K562 (cell line): ENCODE measurements at regions not wholly inside any gene's neighbourhood (a gene's known extent, or its start where the extent isn't known, plus 50 kb on each side); places are given as distances from the start of the nearest gene placed in this dataset.

Experiments
- ATAC-seq: fragments of 200-7000 bp; cut with Tn5 transposase; 3 replicates; pipeline ENCODE4 v1.9.1; 2020; ENCODE audit warnings: moderate library complexity
- BruUV-seq: library from RNA; stranded (reverse); fragments of 400-500 nt; replicated peaks from 2 replicates; lab custom pipeline; 2021; lab: Mats Ljungman, UMichigan
- CTCF ChIA-PET: fragments of 300-600 bp; formaldehyde crosslinking; extraction: SDS; loops from one replicate; lab custom pipeline; 2021; ENCODE audit warnings: low intra/inter-chr PET ratio; lab: Yijun Ruan, JAX
- POLR2A ChIA-PET: fragments of 300-600, 350-650 bp; sonication (Branson Sonifier 250); formaldehyde crosslinking; extraction: SDS; loops from one replicate; lab custom pipeline; 2021; ENCODE audit warnings: antibody characterized with exemption, inconsistent platforms; lab: Yijun Ruan, JAX
- DNase-seq, 4 experiments: peaks; one replicate each; pipeline versions ENCODE4 v3.0.0 to v3.0.0-alpha.2; 2011 to 2018; ENCODE audit warnings: low spot score in 3 of 4, mixed read lengths in 3 of 4; ENCODE audit errors: extremely low read depth in 1 of 4
- FAIRE-seq: peaks from 2 replicates; lab custom pipeline; 2011; peaks lifted over from hg19 to GRCh38; lab: Jason Lieb, UNC
- H2AFZ ChIP-seq: 2 replicates; pipeline ENCODE4 v1.6.0; 2011; ENCODE audit warnings: low read depth, low read length, control low read depth, inconsistent platforms
- H3K27ac ChIP-seq: fragments of 200-600 bp; 3 replicates; pipeline ENCODE4 v1.8.0; 2011; ENCODE audit warnings: low read depth, mild to moderate bottlenecking, control low read depth, inconsistent platforms, low read length, moderate library complexity, mixed read lengths; ENCODE audit errors: extremely low read depth
- H3K27me3 ChIP-seq, 2 experiments: fragments of 300-600 bp in 1 of 2; 2 replicates in 1 of 2; 3 replicates in 1 of 2; pipeline versions ENCODE4 v1.6.0 to v1.8.0; 2011; ENCODE audit warnings: inconsistent platforms in 2 of 2, low read length in 2 of 2, mild to moderate bottlenecking in 1 of 2, mixed read lengths in 1 of 2, moderate library complexity in 1 of 2; ENCODE audit not compliant: control insufficient read depth in 2 of 2, insufficient read depth in 2 of 2
- H3K36me3 ChIP-seq: fragments of 300-600 bp; 3 replicates; pipeline ENCODE4 v1.8.0; 2011; ENCODE audit warnings: mild to moderate bottlenecking, low read length, inconsistent platforms; ENCODE audit not compliant: control insufficient read depth, insufficient read depth
- H3K4me1 ChIP-seq, 2 experiments: fragments of 200-600 bp in 1 of 2; replicated peaks in 1 of 2; 2 replicates in 1 of 2; 3 replicates in 1 of 2; pipeline versions ENCODE4 v1.5.1 to v1.8.0; 2011; ENCODE audit warnings: inconsistent platforms in 2 of 2, low read length in 2 of 2, mild to moderate bottlenecking in 1 of 2, mixed read lengths in 1 of 2, moderate library complexity in 1 of 2; ENCODE audit not compliant: control insufficient read depth in 2 of 2, insufficient read depth in 2 of 2
- H3K4me2 ChIP-seq: 2 replicates; pipeline ENCODE4 v1.6.1; 2011; ENCODE audit warnings: low read length, control low read depth, inconsistent platforms, mixed read lengths; ENCODE audit not compliant: insufficient read depth
- H3K4me3 ChIP-seq: fragments of 200-600 bp; sonication (generic), shearing (Covaris generic); 2 replicates; pipeline ENCODE4 v1.5.1; 2016; ENCODE audit warnings: control low read depth, inconsistent platforms
- H3K79me2 ChIP-seq: fragments of 200-600 bp; 3 replicates; pipeline ENCODE4 v1.8.0; 2011; ENCODE audit warnings: low read length, inconsistent platforms; ENCODE audit not compliant: control insufficient read depth, insufficient read depth
- H3K9ac ChIP-seq, 2 experiments: 2 replicates each; pipeline versions ENCODE4 v1.6.0 to v1.6.1; 2011; ENCODE audit warnings: low read depth in 2 of 2, low read length in 2 of 2, control low read depth in 1 of 2, inconsistent platforms in 1 of 2, mild to moderate bottlenecking in 1 of 2, mixed read lengths in 1 of 2; ENCODE audit not compliant: insufficient read depth in 1 of 2
- H3K9me1 ChIP-seq: one replicate; pipeline ENCODE4 v1.6.0; 2011; ENCODE audit warnings: inconsistent platforms, mild to moderate bottlenecking, low read length, moderate library complexity; ENCODE audit not compliant: control insufficient read depth, insufficient read depth
- H3K9me3 ChIP-seq: replicated peaks from 2 replicates; pipeline ENCODE4 v1.5.1; 2011; ENCODE audit warnings: low read depth, low read length, inconsistent platforms; ENCODE audit not compliant: control insufficient read depth, insufficient read depth
- H4K20me1 ChIP-seq: replicated peaks from 2 replicates; pipeline ENCODE4 v1.6.1; 2011; ENCODE audit warnings: low read length, inconsistent platforms, mixed read lengths; ENCODE audit not compliant: control insufficient read depth, insufficient read depth
- CEBPB ChIP-seq: fragments of 450-650 bp; IDR thresholded peaks from 2 replicates; pipeline ENCODE4 v1.6.1; 2016; ENCODE audit warnings: missing genetic modification characterization, missing compliant biosample characterization
- CEBPG ChIP-seq, 3 experiments: fragments of 200-800 bp in 1 of 3; sonication (Bioruptor generic) in 1 of 3; sonication (generic) in 1 of 3; formaldehyde crosslinking in 1 of 3; IDR thresholded peaks in 2 of 3; conservative IDR thresholded peaks in 1 of 3; 2 replicates each; pipeline versions ENCODE4 v1.6.1 to v1.8.0; 2016 to 2022; ENCODE audit warnings: missing compliant biosample characterization in 2 of 3, missing genetic modification characterization in 2 of 3, mild to moderate bottlenecking in 1 of 3, missing genetic modification reagents in 1 of 3
- CTBP1 ChIP-seq: fragments of 450-650 bp; IDR thresholded peaks from 2 replicates; pipeline ENCODE4 v1.6.1; 2016; ENCODE audit warnings: borderline replicate concordance
- DACH1 ChIP-seq: fragments of 450-650 bp; IDR thresholded peaks from 2 replicates; pipeline ENCODE4 v1.6.1; 2018; ENCODE audit not compliant: partially characterized antibody
- POLR2A ChIP-seq: fragments of 450-650 bp; conservative IDR thresholded peaks from 2 replicates; pipeline ENCODE4 v1.6.1; 2016
- PRMT5 ChIP-seq: sonication (generic); formaldehyde crosslinking; IDR thresholded peaks from 2 replicates; pipeline ENCODE4 v1.5.0; 2020; ENCODE audit warnings: missing genetic modification reagents
- ZFX ChIP-seq: sonication (generic); formaldehyde crosslinking; IDR thresholded peaks from 2 replicates; pipeline ENCODE4 v1.8.0; 2022; ENCODE audit warnings: mild to moderate bottlenecking, missing genetic modification reagents, moderate library complexity
- WGBS: fragments of 100-300 bp; shearing (Covaris generic); methylation state at CpG from one replicate; pipeline ENCODE4 v1.1.6; 2016; ENCODE audit warnings: low coverage, mixed read lengths; ENCODE audit not compliant: insufficient coverage; ENCODE audit errors: missing lambda C conversion rate; 5-methylcytosine and 5-hydroxymethylcytosine counted together
- in situ Hi-C: fragments of 300-500 bp; cut with MboI; formaldehyde crosslinking; loops from 4 replicates; pipeline ENCODE4 v1.15.0; 2018; ENCODE audit warnings: inconsistent platforms, mixed read lengths
- intact Hi-C: fragments of 100-400 bp; cut with micrococcal nuclease; formaldehyde crosslinking; loops from 2 replicates; pipeline ENCODE4 v1.14.2; 2022

GRCh38 chr1:188620236-188620635 lies 1791.5 kb downstream of the PLA2G4A start:
- CTCF ChIA-PET, result no interaction called here
- H3K36me3 ChIP-seq, result no peaks in the 10 kb centered on the region
- no peak overlapping the region for H3K27ac ChIP-seq
- no TSS peak for BruUV-seq
- in situ Hi-C loops, result no loop called here
- FAIRE-seq, result no peak
- POLR2A ChIA-PET, result interaction anchor here (0.9 kb wide), 1 partner anchor 12 kb away, joined by 3 read pairs; no protein-coding TSS in a partner anchor
- DNase-seq, result no peak
- H3K4me3 ChIP-seq, result no peak overlapping the region
- TF ChIP-seq CEBPB (tag) (peak; percentile 81), ZFX (CRISPR knock-in tag) (no peak), PRMT5 (CRISPR knock-in tag) (no peak), CEBPG (CRISPR knock-in tag; IDR thresholded peaks at IDR 0.05) (no peak), CEBPG (tag; conservative IDR thresholded peaks at IDR 0.05 in 1 of 2, IDR thresholded peaks at IDR 0.05 in 1 of 2) (peak in 1 of 2 experiments; percentile 86; a peak in 2 of 4 replicates)
- TF ChIP-seq, all 486 proteins: peak for 2
- Histone ChIP-seq H3K9me1 (no peaks in the 10 kb centered on the region), H3K9me3 (no peaks in the 10 kb centered on the region), H2AFZ (no peak overlapping the region), H3K4me2 (no peak overlapping the region), H4K20me1 (no peaks in the 10 kb centered on the region), H3K79me2 (no peaks in the 10 kb centered on the region), H3K9ac (no peak overlapping the region), H3K27me3 (no peaks in the 10 kb centered on the region), H3K4me1 (no peaks in the 10 kb centered on the region)
- intact Hi-C loops, result no loop called here
- WGBS, result 0% methylated on average over 4 of the region's 4 CpGs
- ATAC-seq, result no peak

DNA sequence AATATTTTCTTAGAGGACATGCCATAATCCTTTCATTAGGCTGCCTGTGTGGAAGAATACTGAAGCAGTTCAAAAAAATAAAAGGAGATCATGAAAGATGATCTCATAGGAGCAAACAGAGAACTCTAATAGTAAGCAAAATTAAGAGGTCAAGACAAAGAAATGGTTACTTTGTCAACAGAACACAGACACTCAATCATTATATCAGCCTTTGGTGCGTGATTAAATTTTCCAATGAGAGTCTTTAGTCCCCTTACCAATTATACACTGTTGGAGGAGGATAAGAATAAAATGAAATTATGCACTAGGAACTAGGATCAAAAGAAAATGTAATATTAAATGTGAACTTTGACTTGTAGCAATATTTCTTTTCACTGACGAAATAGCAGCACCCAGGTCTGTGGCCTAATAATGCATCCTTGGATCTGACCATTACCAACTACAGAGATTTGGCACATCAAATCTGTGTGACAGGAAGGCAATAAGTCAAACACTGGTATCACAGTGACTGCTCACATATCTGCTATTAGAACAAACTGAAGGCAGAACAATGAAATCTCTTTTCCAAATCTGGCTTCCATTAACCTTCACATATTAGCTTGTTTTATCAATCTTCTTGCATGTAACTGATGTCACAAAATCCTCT lies 1812.9 kb downstream of the PLA2G4A start:
- no peak overlapping the region for H2AFZ ChIP-seq
- H3K9ac ChIP-seq, result no peak overlapping the region
- H3K9me1 ChIP-seq, result no peaks in the 10 kb centered on the region
- ATAC-seq (no peak), FAIRE-seq (no peak), DNase-seq (no peak)
- H3K36me3 ChIP-seq, result no peaks in the 10 kb centered on the region
- no peaks in the 10 kb centered on the region for H3K4me1 ChIP-seq
- WGBS, result 0% methylated on average over 2 of the region's 2 CpGs
- no peak overlapping the region for H3K4me3 ChIP-seq
- H3K4me2 ChIP-seq, result no peak overlapping the region
- H3K79me2 ChIP-seq, result no peaks in the 10 kb centered on the region
- TF ChIP-seq POLR2A (no peak), CTBP1 (no peak), DACH1 (no peak)
- H4K20me1 ChIP-seq, result no peaks in the 10 kb centered on the region
- CTCF ChIA-PET, result no interaction called here
- POLR2A ChIA-PET, result no interaction called here
- no peak overlapping the region for H3K27ac ChIP-seq
- intact Hi-C loops, result no loop called here
- no peaks in the 10 kb centered on the region for H3K27me3 ChIP-seq
- in situ Hi-C loops, result no loop called here
- H3K9me3 ChIP-seq, result peaks cover 1% of the 10 kb centered on the region; the same call in 1 of the 2 replicates
- BruUV-seq, result no TSS peak
